Ovary (tissue), 7 donors: ENCODE measurements at regions not wholly inside any gene's neighbourhood (a gene's known extent, or its start where the extent isn't known, plus 50 kb on each side); places are given as distances from the start of the nearest gene placed in this dataset.

ENCODE experiments used
- DNase-seq, 5 donors: peaks; one replicate each; pipeline ENCODE4 v3.0.0-alpha.2; 2019 to 2020
- H3K27ac ChIP-seq, 2 donors: fragments of 200-600 bp; one replicate each; pipeline versions ENCODE4 v1.5.1 to v1.8.0; 2019 to 2022
- H3K27me3 ChIP-seq: fragments of 200-600 bp; one replicate; pipeline ENCODE4 v1.8.0; 2022
- H3K36me3 ChIP-seq: fragments of 200-600 bp; sonication (generic); one replicate; pipeline ENCODE4 v1.5.1; 2019
- H3K4me1 ChIP-seq: one replicate; pipeline ENCODE4 v1.8.1; 2013; ENCODE audit warnings: mild to moderate bottlenecking, moderate library complexity; ENCODE audit not compliant: insufficient read depth
- H3K4me3 ChIP-seq: fragments of 200-600 bp; sonication (generic); one replicate; pipeline ENCODE4 v1.5.1; 2017
- H3K9me3 ChIP-seq, 2 donors: fragments of 200-600 bp in 1 of 2; sonication (generic) in 1 of 2; one replicate each; pipeline versions ENCODE4 v1.5.1 to v1.8.1; 2013 to 2019; ENCODE audit warnings: mild to moderate bottlenecking in 1 of 2, moderate library complexity in 1 of 2
- CTCF ChIP-seq, 3 donors: fragments of 450-650 bp in 2 of 3; fragments of 200-600 bp in 1 of 3; IDR thresholded peaks; one replicate each; pipeline versions ENCODE4 v1.5.1 to v1.8.0; 2016 to 2022; ENCODE audit warnings: antibody characterized with exemption in 3 of 3, mild to moderate bottlenecking in 1 of 3
- EP300 ChIP-seq: sonication (generic); formaldehyde crosslinking; IDR thresholded peaks from one replicate; pipeline ENCODE4 v1.6.1; 2017; ENCODE audit warnings: antibody characterized with exemption
- POLR2A ChIP-seq: fragments of 450-650 bp; IDR thresholded peaks from one replicate; pipeline ENCODE4 v1.6.1; 2017; ENCODE audit warnings: antibody characterized with exemption, mild to moderate bottlenecking, moderate library complexity
- WGBS, 3 donors: extraction: QIAGEN DNeasy Blood & Tissue Kit in 1 of 3; methylation state at CpG; one replicate each; pipeline versions ENCODE4 v1.1.5 to v1.1.7; 2013 to 2017; 5-methylcytosine and 5-hydroxymethylcytosine counted together
- intact Hi-C, 4 donors: fragments of 100-400 bp; cut with DNase I; formaldehyde crosslinking; loops; one replicate each; pipeline versions ENCODE4 v1.11.0 to v1.15.1; 2022 to 2023
- donor health status: DM: no; HTN: no; CAD: no; lungs with moderate emphysema.
- donor health status: DM: no; HTN: no; CAD: no.
- donor health status: Bipolar disorder and iron deficiency.
- donor health status: DM: no; HTN: no; CAD: no.
- donor health status: DM: yes; HTN: yes; CAD: no.

- Histone ChIP-seq H3K4me3 (no peak overlapping the region), H3K27ac (no peak overlapping the region), H3K4me1 (no peaks in the 10 kb centered on the region), H3K27me3 (no peaks in the 10 kb centered on the region), H3K36me3 (no peaks in the 10 kb centered on the region), H3K9me3 (no peaks in the 10 kb centered on the region)
- DNase-seq, result no peak
- 93 to 94% (median 94%) methylated on average over 3 of the region's 3 CpGs for WGBS, 3 donors
- intact Hi-C loops, result no loop called here
- TF ChIP-seq CTCF (IDR thresholded peaks at IDR 0.05) (no peak), POLR2A (no peak), EP300 (no peak)
These were observed 147.4 kb downstream of the SLC38A4 start for GRCh38 chr12:46678426-46678825.

- no peak for TF ChIP-seq CTCF (IDR thresholded peaks at IDR 0.05)
- no peak for TF ChIP-seq POLR2A
- no peak for TF ChIP-seq EP300
- Histone ChIP-seq H3K27me3 (no peaks in the 10 kb centered on the region), H3K4me1 (no peaks in the 10 kb centered on the region), H3K4me3 (no peak overlapping the region), H3K9me3 (no peaks in the 10 kb centered on the region), H3K27ac (no peak overlapping the region), H3K36me3 (no peaks in the 10 kb centered on the region)
- intact Hi-C loops, result no loop called here
- WGBS, 3 donors, result 86 to 90% (median 87%) methylated on average over 2 of the region's 2 CpGs
- DNase-seq, result no peak
These were observed 148.0 kb downstream of the SLC38A4 start for GRCh38 chr12:46677749-46678148.

GRCh38 chr12:46676797-46677520 lies 148.8 kb downstream of the SLC38A4 start:
- Histone ChIP-seq H3K27ac (no peak overlapping the region), H3K36me3 (no peaks in the 10 kb centered on the region), H3K4me3 (no peak overlapping the region), H3K4me1 (no peaks in the 10 kb centered on the region), H3K9me3 (no peaks in the 10 kb centered on the region), H3K27me3 (no peaks in the 10 kb centered on the region)
- intact Hi-C loops, result no loop called here
- WGBS, 3 donors, result 93 to 97% (median 94%) methylated on average over 7 of the region's 7 CpGs
- TF ChIP-seq CTCF (IDR thresholded peaks at IDR 0.05), result no peak
- no peak for TF ChIP-seq POLR2A
- no peak for TF ChIP-seq EP300
- DNase-seq, result no peak

GRCh38 chr12:46676396-46676795 lies 149.4 kb downstream of the SLC38A4 start:
- no peak for DNase-seq
- 80 to 87% (median 86%) methylated on average over 1 of the region's 1 CpG for WGBS, 3 donors
- TF ChIP-seq EP300 (no peak), POLR2A (no peak), CTCF (IDR thresholded peaks at IDR 0.05) (no peak)
- no peaks in the 10 kb centered on the region for H3K27me3 ChIP-seq
- H3K27ac ChIP-seq, result no peak overlapping the region
- intact Hi-C loops, result no loop called here
- no peaks in the 10 kb centered on the region for H3K9me3 ChIP-seq
- no peaks in the 10 kb centered on the region for H3K36me3 ChIP-seq
- H3K4me3 ChIP-seq, result no peak overlapping the region
- no peaks in the 10 kb centered on the region for H3K4me1 ChIP-seq
